OCI-LY1 (cell line): ENCODE measurements at regions not wholly inside any gene's neighbourhood (a gene's known extent, or its start where the extent isn't known, plus 50 kb on each side); places are given as distances from the start of the nearest gene placed in this dataset.

Source experiments
- EZH2 ChIP-seq: fragments of 200-600 bp; sonication (generic), shearing (Covaris generic); IDR thresholded peaks from 2 replicates; pipeline ENCODE4 v1.8.0; 2017; ENCODE audit warnings: borderline replicate concordance, mixed run types, mild to moderate bottlenecking, antibody characterized with exemption, low read length, moderate library complexity, mixed read lengths
- TF ChIP-seq, protein P1 (sequence below): fragments of 200-600 bp; sonication (generic), shearing (Covaris generic); IDR thresholded peaks from 2 replicates; pipeline ENCODE4 v1.5.1; 2017; ENCODE audit warnings: mild to moderate bottlenecking, antibody characterized with exemption, low read length, moderate library complexity, mixed read lengths

- TF ChIP-seq, protein P1, sequence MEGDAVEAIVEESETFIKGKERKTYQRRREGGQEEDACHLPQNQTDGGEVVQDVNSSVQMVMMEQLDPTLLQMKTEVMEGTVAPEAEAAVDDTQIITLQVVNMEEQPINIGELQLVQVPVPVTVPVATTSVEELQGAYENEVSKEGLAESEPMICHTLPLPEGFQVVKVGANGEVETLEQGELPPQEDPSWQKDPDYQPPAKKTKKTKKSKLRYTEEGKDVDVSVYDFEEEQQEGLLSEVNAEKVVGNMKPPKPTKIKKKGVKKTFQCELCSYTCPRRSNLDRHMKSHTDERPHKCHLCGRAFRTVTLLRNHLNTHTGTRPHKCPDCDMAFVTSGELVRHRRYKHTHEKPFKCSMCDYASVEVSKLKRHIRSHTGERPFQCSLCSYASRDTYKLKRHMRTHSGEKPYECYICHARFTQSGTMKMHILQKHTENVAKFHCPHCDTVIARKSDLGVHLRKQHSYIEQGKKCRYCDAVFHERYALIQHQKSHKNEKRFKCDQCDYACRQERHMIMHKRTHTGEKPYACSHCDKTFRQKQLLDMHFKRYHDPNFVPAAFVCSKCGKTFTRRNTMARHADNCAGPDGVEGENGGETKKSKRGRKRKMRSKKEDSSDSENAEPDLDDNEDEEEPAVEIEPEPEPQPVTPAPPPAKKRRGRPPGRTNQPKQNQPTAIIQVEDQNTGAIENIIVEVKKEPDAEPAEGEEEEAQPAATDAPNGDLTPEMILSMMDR = no peak
- TF ChIP-seq EZH2 = no peak
Measured at GRCh38 chr6:69622230-69622629, 174.6 kb downstream of the LMBRD1 start.
